ENCODE measurements at regions not wholly inside any gene's neighbourhood (a gene's known extent, or its start where the extent isn't known, plus 50 kb on each side); places are given as distances from the start of the nearest gene placed in this dataset.

GRCh38 chr6:141033101-141033500, 1099.6 kb upstream of the GJE1 start:
- Histone ChIP-seq H3K27me3 (ENCODE audit: control insufficient read depth, insufficient read depth, low read length) (no peaks in the 10 kb centered on the region), H3K36me3 (ENCODE audit: control insufficient read depth, insufficient read depth, low read length) (no peaks in the 10 kb centered on the region), H3K4me3 (ENCODE audit: low read depth, low read length) (no peak overlapping the region)
- TF ChIP-seq, protein P1, sequence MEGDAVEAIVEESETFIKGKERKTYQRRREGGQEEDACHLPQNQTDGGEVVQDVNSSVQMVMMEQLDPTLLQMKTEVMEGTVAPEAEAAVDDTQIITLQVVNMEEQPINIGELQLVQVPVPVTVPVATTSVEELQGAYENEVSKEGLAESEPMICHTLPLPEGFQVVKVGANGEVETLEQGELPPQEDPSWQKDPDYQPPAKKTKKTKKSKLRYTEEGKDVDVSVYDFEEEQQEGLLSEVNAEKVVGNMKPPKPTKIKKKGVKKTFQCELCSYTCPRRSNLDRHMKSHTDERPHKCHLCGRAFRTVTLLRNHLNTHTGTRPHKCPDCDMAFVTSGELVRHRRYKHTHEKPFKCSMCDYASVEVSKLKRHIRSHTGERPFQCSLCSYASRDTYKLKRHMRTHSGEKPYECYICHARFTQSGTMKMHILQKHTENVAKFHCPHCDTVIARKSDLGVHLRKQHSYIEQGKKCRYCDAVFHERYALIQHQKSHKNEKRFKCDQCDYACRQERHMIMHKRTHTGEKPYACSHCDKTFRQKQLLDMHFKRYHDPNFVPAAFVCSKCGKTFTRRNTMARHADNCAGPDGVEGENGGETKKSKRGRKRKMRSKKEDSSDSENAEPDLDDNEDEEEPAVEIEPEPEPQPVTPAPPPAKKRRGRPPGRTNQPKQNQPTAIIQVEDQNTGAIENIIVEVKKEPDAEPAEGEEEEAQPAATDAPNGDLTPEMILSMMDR (IDR thresholded peaks at IDR 0.05; ENCODE audit: insufficient read depth, low read length, severe bottlenecking) = no peak
- DNase-seq (ENCODE audit: low read depth) (peak; percentile 81), FAIRE-seq (no peak)

DNA sequence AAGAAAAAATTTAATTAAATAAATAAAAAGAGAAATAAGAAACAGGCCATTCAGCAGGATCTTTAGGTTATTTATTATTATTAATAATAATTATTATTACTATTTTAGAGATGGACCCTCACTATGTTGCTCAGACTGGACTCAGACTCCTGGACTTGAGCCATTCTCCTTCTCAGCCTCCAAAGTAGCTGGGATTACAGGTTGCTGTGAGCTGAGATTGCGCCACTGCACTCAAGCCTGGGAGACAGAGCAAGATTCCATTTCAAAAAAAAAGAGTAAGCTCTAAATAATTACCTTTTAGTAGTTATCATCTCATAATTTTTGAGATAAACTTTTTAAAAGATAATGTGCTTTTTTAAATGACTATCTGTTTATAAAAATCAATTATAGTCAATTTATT, 1102.8 kb upstream of the GJE1 start:
- FAIRE-seq = no peak
- DNase-seq (ENCODE audit: low read depth) = no peak
- Histone ChIP-seq H3K4me3 (ENCODE audit: low read depth, low read length) (no peak overlapping the region), H3K36me3 (ENCODE audit: control insufficient read depth, insufficient read depth, low read length) (no peaks in the 10 kb centered on the region), H3K27me3 (ENCODE audit: control insufficient read depth, insufficient read depth, low read length) (no peaks in the 10 kb centered on the region)
- TF ChIP-seq, protein P1 (IDR thresholded peaks at IDR 0.05; ENCODE audit: insufficient read depth, low read length, severe bottlenecking) = no peak

GRCh38 chr6:141028791-141029280, 1103.9 kb upstream of the GJE1 start:
- H3K36me3 ChIP-seq (ENCODE audit: control insufficient read depth, insufficient read depth, low read length) = no peaks in the 10 kb centered on the region
- no peaks in the 10 kb centered on the region for H3K27me3 ChIP-seq (ENCODE audit: control insufficient read depth, insufficient read depth, low read length)
- FAIRE-seq = no peak
- no peak overlapping the region for H3K4me3 ChIP-seq (ENCODE audit: low read depth, low read length)
- DNase-seq (ENCODE audit: low read depth) = no peak
- TF ChIP-seq, protein P1 (IDR thresholded peaks at IDR 0.05; ENCODE audit: insufficient read depth, low read length, severe bottlenecking) = no peak

GRCh38 chr6:141026504-141026903, 1106.2 kb upstream of the GJE1 start:
- TF ChIP-seq, protein P1 (IDR thresholded peaks at IDR 0.05; ENCODE audit: insufficient read depth, low read length, severe bottlenecking) = no peak
- DNase-seq (ENCODE audit: low read depth) (no peak), FAIRE-seq (no peak)
- H3K4me3 ChIP-seq (ENCODE audit: low read depth, low read length) = no peak overlapping the region
- H3K27me3 ChIP-seq (ENCODE audit: control insufficient read depth, insufficient read depth, low read length) = no peaks in the 10 kb centered on the region
- H3K36me3 ChIP-seq (ENCODE audit: control insufficient read depth, insufficient read depth, low read length) = no peaks in the 10 kb centered on the region

GRCh38 chr6:141024526-141024925, 1108.2 kb upstream of the GJE1 start:
- no peak for FAIRE-seq
- no peak for DNase-seq (ENCODE audit: low read depth)
- Histone ChIP-seq H3K36me3 (ENCODE audit: control insufficient read depth, insufficient read depth, low read length) (no peaks in the 10 kb centered on the region), H3K27me3 (ENCODE audit: control insufficient read depth, insufficient read depth, low read length) (no peaks in the 10 kb centered on the region), H3K4me3 (ENCODE audit: low read depth, low read length) (no peak overlapping the region)
- TF ChIP-seq, protein P1 (IDR thresholded peaks at IDR 0.05; ENCODE audit: insufficient read depth, low read length, severe bottlenecking) = no peak

- FAIRE-seq (no peak), DNase-seq (ENCODE audit: low read depth) (no peak)
Observed at GRCh38 chr6:141017941-141018340, 1114.8 kb upstream of the GJE1 start.

More at GRCh38 chr6:141017941-141018340, 1114.8 kb upstream of the GJE1 start:
- H3K4me3 ChIP-seq (ENCODE audit: low read depth, low read length) = no peak overlapping the region
- no peaks in the 10 kb centered on the region for H3K36me3 ChIP-seq (ENCODE audit: control insufficient read depth, insufficient read depth, low read length)
- no peaks in the 10 kb centered on the region for H3K27me3 ChIP-seq (ENCODE audit: control insufficient read depth, insufficient read depth, low read length)
- TF ChIP-seq, protein P1 (IDR thresholded peaks at IDR 0.05; ENCODE audit: insufficient read depth, low read length, severe bottlenecking) = no peak

All from bronchial epithelial cell (primary cell).